ENCODE measurements at regions not wholly inside any gene's neighbourhood (a gene's known extent, or its start where the extent isn't known, plus 50 kb on each side); places are given as distances from the start of the nearest gene placed in this dataset.

GRCh38 chr6:119443993-119444641 lies 94.6 kb upstream of the MAN1A1 start:
- no peak for ATAC-seq
- 0 out of 2 replicates have a peak, but pooled peaks cover 4% of the 10 kb centered on the region for H3K9me2 ChIP-seq (ENCODE audit: insufficient read depth)
- peaks cover 2% of the 10 kb centered on the region for H3K27me3 Mint-ChIP-seq (ENCODE audit: insufficient read depth, low read depth, poor library complexity)
- no peaks in the 10 kb centered on the region for H3K27me3 ChIP-seq (ENCODE audit: insufficient read depth)
- 0 out of 3 replicates have a peak, but pooled peaks cover 6% of the 10 kb centered on the region for H3K9me3 Mint-ChIP-seq
- no peak overlapping the region for H3K4me3 ChIP-seq
- H3K4me1 Mint-ChIP-seq, result peaks cover 15% of the 10 kb centered on the region
- H4K20me1 ChIP-seq (replicated peaks; ENCODE audit: insufficient read depth), result no peaks in the 10 kb centered on the region
- TF ChIP-seq JUNB (IDR thresholded peaks at IDR 0.05; ENCODE audit: unreplicated experiment), result no peak
- 0 out of 2 replicates have a peak overlapping the region, but pooled peaks have one; percentile 26 for H3K4me2 ChIP-seq
- no peak overlapping the region for H3K27ac ChIP-seq (ENCODE audit: low read depth)
- DNase-seq (ENCODE audit: low spot score), result no peak
- no peaks in the 10 kb centered on the region for H3F3A ChIP-seq (replicated peaks; ENCODE audit: low read depth)
- no peaks in the 10 kb centered on the region for H3K79me2 ChIP-seq (replicated peaks; ENCODE audit: insufficient read depth)
- H3K4me3 Mint-ChIP-seq, result no peak overlapping the region
- H3K36me3 ChIP-seq (ENCODE audit: insufficient read depth), result no peaks in the 10 kb centered on the region
- no peaks in the 10 kb centered on the region for H3K4me1 ChIP-seq (ENCODE audit: insufficient read depth)
- no peak overlapping the region for H2AFZ ChIP-seq
- H3K27ac Mint-ChIP-seq, result peak overlapping the region; percentile 10; the same call in 1 of the 2 replicates
- H3K36me3 Mint-ChIP-seq (ENCODE audit: low read depth), result no peaks in the 10 kb centered on the region

GRCh38 chr6:119442776-119443184 lies 93.2 kb upstream of the MAN1A1 start:
- no peaks in the 10 kb centered on the region for H3K36me3 ChIP-seq (ENCODE audit: insufficient read depth)
- 0 out of 2 replicates have a peak, but pooled peaks cover 4% of the 10 kb centered on the region for H3K9me2 ChIP-seq (ENCODE audit: insufficient read depth)
- no peaks in the 10 kb centered on the region for H3K27me3 ChIP-seq (ENCODE audit: insufficient read depth)
- H3K4me3 ChIP-seq, result no peak overlapping the region
- Mint-ChIP-seq H3K9me3 (0 out of 3 replicates have a peak, but pooled peaks cover 6% of the 10 kb centered on the region), H3K27ac (no peak overlapping the region), H3K27me3 (ENCODE audit: insufficient read depth, low read depth, poor library complexity) (peaks cover 2% of the 10 kb centered on the region), H3K36me3 (ENCODE audit: low read depth) (no peaks in the 10 kb centered on the region), H3K4me3 (no peak overlapping the region), H3K4me1 (peaks cover 15% of the 10 kb centered on the region)
- no peak overlapping the region for H2AFZ ChIP-seq
- no peaks in the 10 kb centered on the region for H3K79me2 ChIP-seq (replicated peaks; ENCODE audit: insufficient read depth)
- H3K27ac ChIP-seq (ENCODE audit: low read depth), result no peak overlapping the region
- no peaks in the 10 kb centered on the region for H3K4me1 ChIP-seq (ENCODE audit: insufficient read depth)
- no peak overlapping the region for H3K4me2 ChIP-seq
- TF ChIP-seq ZNF114 (CRISPR knock-in tag; IDR thresholded peaks at IDR 0.05) (no peak), EZH2 (IDR thresholded peaks at IDR 0.05; ENCODE audit: low read depth, unreplicated experiment) (no peak), CREB1 (CRISPR knock-in tag; IDR thresholded peaks at IDR 0.05; ENCODE audit: low read depth) (no peak), ETS1 (IDR thresholded peaks at IDR 0.05) (no peak), JUNB (IDR thresholded peaks at IDR 0.05; ENCODE audit: unreplicated experiment) (no peak), POLR2AphosphoS5 (IDR thresholded peaks at IDR 0.05; ENCODE audit: low read depth) (no peak), ZNF331 (CRISPR knock-in tag; IDR thresholded peaks at IDR 0.05; ENCODE audit: low read depth) (no peak)
- ATAC-seq, result no peak
- DNase-seq (ENCODE audit: low spot score), result no peak
- no peaks in the 10 kb centered on the region for H3F3A ChIP-seq (replicated peaks; ENCODE audit: low read depth)
- H4K20me1 ChIP-seq (replicated peaks; ENCODE audit: insufficient read depth), result no peaks in the 10 kb centered on the region

DNA sequence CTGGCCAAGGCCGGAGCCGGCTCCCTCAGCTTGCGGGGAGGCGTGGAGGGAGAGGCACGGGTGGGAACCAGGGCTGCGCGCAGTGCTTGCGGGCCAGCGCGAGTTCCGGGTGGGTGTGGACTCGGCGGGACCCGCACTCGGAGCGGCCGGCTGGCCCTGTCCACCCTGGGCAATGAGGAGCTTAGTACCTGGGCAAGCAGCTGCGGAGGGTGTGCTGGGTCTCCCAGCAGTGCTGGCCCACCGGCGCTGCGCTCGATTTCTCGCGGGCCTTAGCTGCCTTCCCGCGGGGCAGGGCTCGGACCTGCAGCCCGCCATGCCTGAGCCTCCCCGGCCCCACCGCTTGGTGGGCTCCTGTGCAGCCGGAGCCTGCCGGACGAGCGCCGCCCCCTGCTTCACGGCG lies 91.4 kb upstream of the MAN1A1 start:
- H3K27ac ChIP-seq (ENCODE audit: low read depth), result no peak overlapping the region
- H3K79me2 ChIP-seq (replicated peaks; ENCODE audit: insufficient read depth), result no peaks in the 10 kb centered on the region
- H2AFZ ChIP-seq, result no peak overlapping the region
- no peak for DNase-seq (ENCODE audit: low spot score)
- H3K4me3 ChIP-seq, result no peak overlapping the region
- no peaks in the 10 kb centered on the region for H3K27me3 ChIP-seq (ENCODE audit: insufficient read depth)
- H3K4me2 ChIP-seq, result no peak overlapping the region
- Mint-ChIP-seq H3K36me3 (ENCODE audit: low read depth) (no peaks in the 10 kb centered on the region), H3K27me3 (ENCODE audit: insufficient read depth, low read depth, poor library complexity) (peaks cover 2% of the 10 kb centered on the region), H3K4me3 (no peak overlapping the region), H3K9me3 (0 out of 3 replicates have a peak, but pooled peaks cover 6% of the 10 kb centered on the region), H3K4me1 (peaks cover 8% of the 10 kb centered on the region), H3K27ac (no peak overlapping the region)
- no peaks in the 10 kb centered on the region for H3K4me1 ChIP-seq (ENCODE audit: insufficient read depth)
- no peak for ATAC-seq
- H3F3A ChIP-seq (replicated peaks; ENCODE audit: low read depth), result no peaks in the 10 kb centered on the region
- H4K20me1 ChIP-seq (replicated peaks; ENCODE audit: insufficient read depth), result no peaks in the 10 kb centered on the region
- no peaks in the 10 kb centered on the region for H3K36me3 ChIP-seq (ENCODE audit: insufficient read depth)
- 0 out of 2 replicates have a peak, but pooled peaks cover 4% of the 10 kb centered on the region for H3K9me2 ChIP-seq (ENCODE audit: insufficient read depth)
- no peak for TF ChIP-seq REST (IDR thresholded peaks at IDR 0.05; ENCODE audit: unreplicated experiment)
- no peak for TF ChIP-seq EZH2 (IDR thresholded peaks at IDR 0.05; ENCODE audit: low read depth, unreplicated experiment)
- TF ChIP-seq ETS1 (IDR thresholded peaks at IDR 0.05), result no peak
- no peak for TF ChIP-seq STAT1 (IDR thresholded peaks at IDR 0.05; ENCODE audit: unreplicated experiment)
- TF ChIP-seq POLR2AphosphoS5 (IDR thresholded peaks at IDR 0.05; ENCODE audit: low read depth), result no peak
- TF ChIP-seq NANOG (IDR thresholded peaks at IDR 0.05; ENCODE audit: borderline replicate concordance), result no peak
- no peak for TF ChIP-seq CREB1 (CRISPR knock-in tag; IDR thresholded peaks at IDR 0.05; ENCODE audit: low read depth)
- no peak for TF ChIP-seq ZNF331 (CRISPR knock-in tag; IDR thresholded peaks at IDR 0.05; ENCODE audit: low read depth)
- no peak for TF ChIP-seq EZH2phosphoT487 (IDR thresholded peaks at IDR 0.05; ENCODE audit: unreplicated experiment)
- TF ChIP-seq ZNF114 (CRISPR knock-in tag; IDR thresholded peaks at IDR 0.05), result no peak
